Uterus (tissue), 2 donors: ENCODE measurements at regions not wholly inside any gene's neighbourhood (a gene's known extent, or its start where the extent isn't known, plus 50 kb on each side); places are given as distances from the start of the nearest gene placed in this dataset.

Experiments used
- CTCF ChIP-seq, 4 experiments: fragments of 200-600 bp in 2 of 4; fragments of 450-650 bp in 2 of 4; sonication (generic) in 2 of 4; IDR thresholded peaks; one replicate each; pipeline ENCODE4 v1.5.1; 2016 to 2019; ENCODE audit warnings: antibody characterized with exemption in 4 of 4, mild to moderate bottlenecking in 2 of 4, moderate library complexity in 1 of 4
- POLR2A ChIP-seq, 2 donors: fragments of 450-650 bp; IDR thresholded peaks; one replicate each; pipeline ENCODE4 v1.6.1; 2016; ENCODE audit warnings: antibody characterized with exemption in 2 of 2, mild to moderate bottlenecking in 1 of 2, moderate library complexity in 1 of 2

GRCh38 chr16:88320947-88321634 is 61.7 kb upstream of the ZNF469 start:
- TF ChIP-seq POLR2A (IDR thresholded peaks at IDR 0.05) = no peak
- no peak for TF ChIP-seq CTCF (IDR thresholded peaks at IDR 0.05)
